Smooth muscle cell (in vitro differentiated cells): ENCODE measurements at regions not wholly inside any gene's neighbourhood (a gene's known extent, or its start where the extent isn't known, plus 50 kb on each side); places are given as distances from the start of the nearest gene placed in this dataset.

ENCODE experiments used
- DNase-seq: peaks from one replicate; lab custom pipeline; 2025; ENCODE audit not compliant: unreplicated experiment; lab: John Stamatoyannopoulos, UW
- H2AFZ ChIP-seq: fragments of 200-600 bp; sonication (generic); 2 replicates; pipeline ENCODE4 v1.6.0; 2016; ENCODE audit warnings: antibody characterized with exemption, low read depth, mild to moderate bottlenecking
- H3F3A ChIP-seq: fragments of 200-600 bp; sonication (generic); 2 replicates; pipeline ENCODE4 v1.6.0; 2017; ENCODE audit warnings: antibody characterized with exemption, low read depth
- H3K27ac ChIP-seq: fragments of 200-600 bp; sonication (generic); 2 replicates; pipeline ENCODE4 v1.5.1; 2016; ENCODE audit warnings: low read depth, mild to moderate bottlenecking
- H3K27me3 ChIP-seq: fragments of 200-600 bp; sonication (generic); 2 replicates; pipeline ENCODE4 v1.6.1; 2016; ENCODE audit warnings: low read depth, mild to moderate bottlenecking
- H3K36me3 ChIP-seq: fragments of 200-600 bp; sonication (generic); 2 replicates; pipeline ENCODE4 v1.5.1; 2016; ENCODE audit warnings: low read depth
- H3K4me1 ChIP-seq: fragments of 200-600 bp; sonication (generic); 2 replicates; pipeline ENCODE4 v1.5.1; 2016; ENCODE audit warnings: low read depth
- H3K4me2 ChIP-seq: fragments of 200-600 bp; sonication (generic); 2 replicates; pipeline ENCODE4 v1.6.0; 2016; ENCODE audit warnings: mild to moderate bottlenecking
- H3K4me3 ChIP-seq: fragments of 200-600 bp; sonication (generic); 2 replicates; pipeline ENCODE4 v1.5.1; 2016; ENCODE audit warnings: mild to moderate bottlenecking
- H3K79me2 ChIP-seq: fragments of 200-600 bp; sonication (generic); 2 replicates; pipeline ENCODE4 v1.6.0; 2016; ENCODE audit warnings: low read depth, mild to moderate bottlenecking
- H3K9ac ChIP-seq: fragments of 200-600 bp; sonication (generic); 2 replicates; pipeline ENCODE4 v1.6.0; 2016; ENCODE audit warnings: low read depth
- H3K9me3 ChIP-seq: fragments of 200-600 bp; sonication (generic); replicated peaks from 2 replicates; pipeline ENCODE4 v1.5.1; 2016; ENCODE audit warnings: low read depth
- H4K20me1 ChIP-seq: fragments of 200-600 bp; sonication (generic); 2 replicates; pipeline ENCODE4 v1.6.0; 2016; ENCODE audit warnings: low read depth
- WGBS: methylation state at CpG from one replicate; pipeline ENCODE4 v1.1.7; 2016; ENCODE audit warnings: low lambda C conversion rate; 5-methylcytosine and 5-hydroxymethylcytosine counted together
- TF ChIP-seq, protein P1 (sequence below): fragments of 200-600 bp; sonication (generic); IDR thresholded peaks from 2 replicates; pipeline ENCODE4 v1.5.1; 2017; ENCODE audit warnings: borderline replicate concordance, mild to moderate bottlenecking, antibody characterized with exemption; ENCODE audit not compliant: insufficient read depth, poor library complexity, severe bottlenecking

DNA sequence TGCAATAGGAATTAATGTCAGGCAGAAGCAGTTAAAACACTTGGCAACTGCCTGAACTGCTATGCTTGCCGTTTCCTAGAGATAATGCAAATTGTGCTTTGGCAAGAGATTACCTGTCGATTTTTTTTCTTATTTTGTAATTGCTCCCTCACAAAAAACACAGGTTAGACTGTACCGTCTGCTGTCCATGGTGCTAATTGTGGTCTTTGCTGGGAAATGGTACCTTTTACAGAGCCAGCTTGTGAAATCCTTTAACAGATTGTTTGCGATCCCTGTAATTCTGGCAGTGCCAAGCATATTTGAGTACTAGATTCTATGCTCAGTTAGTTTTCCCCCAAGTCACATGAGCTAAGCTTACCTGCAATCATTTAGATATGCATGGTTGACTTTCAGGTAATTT lies 2125.8 kb upstream of the WWC1 start:
- DNase-seq: no peak
- 67% methylated on average over 4 of the region's 4 CpGs for WGBS
- no peak overlapping the region for H3K9ac ChIP-seq
- no peak overlapping the region for H2AFZ ChIP-seq
- H3K27me3 ChIP-seq: no peaks in the 10 kb centered on the region
- H3K4me3 ChIP-seq: no peak overlapping the region
- no peaks in the 10 kb centered on the region for H3K79me2 ChIP-seq
- H3K36me3 ChIP-seq: no peaks in the 10 kb centered on the region
- H3K27ac ChIP-seq: no peak overlapping the region
- no peak overlapping the region for H3K4me2 ChIP-seq
- TF ChIP-seq, protein P1, sequence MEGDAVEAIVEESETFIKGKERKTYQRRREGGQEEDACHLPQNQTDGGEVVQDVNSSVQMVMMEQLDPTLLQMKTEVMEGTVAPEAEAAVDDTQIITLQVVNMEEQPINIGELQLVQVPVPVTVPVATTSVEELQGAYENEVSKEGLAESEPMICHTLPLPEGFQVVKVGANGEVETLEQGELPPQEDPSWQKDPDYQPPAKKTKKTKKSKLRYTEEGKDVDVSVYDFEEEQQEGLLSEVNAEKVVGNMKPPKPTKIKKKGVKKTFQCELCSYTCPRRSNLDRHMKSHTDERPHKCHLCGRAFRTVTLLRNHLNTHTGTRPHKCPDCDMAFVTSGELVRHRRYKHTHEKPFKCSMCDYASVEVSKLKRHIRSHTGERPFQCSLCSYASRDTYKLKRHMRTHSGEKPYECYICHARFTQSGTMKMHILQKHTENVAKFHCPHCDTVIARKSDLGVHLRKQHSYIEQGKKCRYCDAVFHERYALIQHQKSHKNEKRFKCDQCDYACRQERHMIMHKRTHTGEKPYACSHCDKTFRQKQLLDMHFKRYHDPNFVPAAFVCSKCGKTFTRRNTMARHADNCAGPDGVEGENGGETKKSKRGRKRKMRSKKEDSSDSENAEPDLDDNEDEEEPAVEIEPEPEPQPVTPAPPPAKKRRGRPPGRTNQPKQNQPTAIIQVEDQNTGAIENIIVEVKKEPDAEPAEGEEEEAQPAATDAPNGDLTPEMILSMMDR: no peak
- H3K4me1 ChIP-seq: no peaks in the 10 kb centered on the region
- H4K20me1 ChIP-seq: no peaks in the 10 kb centered on the region
- no peaks in the 10 kb centered on the region for H3K9me3 ChIP-seq
- no peaks in the 10 kb centered on the region for H3F3A ChIP-seq

DNA sequence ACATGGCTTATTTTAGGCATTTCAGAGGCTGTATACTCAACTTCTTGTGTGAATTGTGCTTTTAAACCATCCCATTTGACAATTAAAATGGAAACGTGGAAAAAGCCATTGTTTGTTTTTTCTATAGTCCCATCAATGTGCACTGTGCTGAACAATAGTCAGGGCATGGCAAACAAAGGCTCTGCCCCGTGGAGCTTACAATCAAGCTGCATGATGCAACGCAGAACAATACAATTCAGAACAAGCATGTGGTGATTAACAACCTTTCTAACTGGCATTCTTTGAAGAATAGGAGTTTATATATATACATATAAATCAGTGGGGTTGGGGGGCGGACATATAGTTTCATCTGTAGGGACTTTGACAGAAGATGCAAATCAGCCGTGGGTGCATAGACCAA lies 2125.4 kb upstream of the WWC1 start:
- TF ChIP-seq, protein P1: no peak
- H3K27ac ChIP-seq: no peak overlapping the region

DNA sequence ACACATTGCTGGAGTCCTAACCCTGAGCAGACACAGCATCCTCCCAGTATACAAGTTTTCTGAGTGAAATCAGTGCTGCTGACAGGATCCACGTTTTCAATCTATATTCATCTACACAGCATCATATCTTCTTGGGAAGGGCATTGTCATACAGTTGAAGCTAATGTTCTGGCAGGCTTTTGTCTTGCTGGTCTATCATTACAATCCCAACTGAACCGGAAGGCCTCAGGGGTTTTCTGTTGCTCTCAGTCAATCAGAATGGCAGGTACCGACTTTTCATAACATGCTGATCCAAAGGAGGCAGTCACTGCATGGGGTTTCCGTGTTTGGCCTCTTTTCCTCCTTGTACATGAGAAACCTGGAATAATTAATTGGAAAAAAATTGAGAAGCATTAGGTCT lies 2118.8 kb upstream of the WWC1 start:
- Histone ChIP-seq H3K9me3 (no peaks in the 10 kb centered on the region), H3K4me2 (no peak overlapping the region), H3K9ac (no peak overlapping the region), H3K27ac (no peak overlapping the region), H3F3A (no peaks in the 10 kb centered on the region), H3K36me3 (no peaks in the 10 kb centered on the region), H3K4me3 (no peak overlapping the region), H3K27me3 (no peaks in the 10 kb centered on the region), H4K20me1 (no peaks in the 10 kb centered on the region), H3K79me2 (no peaks in the 10 kb centered on the region), H2AFZ (no peak overlapping the region), H3K4me1 (no peaks in the 10 kb centered on the region)
- TF ChIP-seq, protein P1: no peak
- DNase-seq: no peak
- WGBS: 84% methylated on average over 4 of the region's 4 CpGs

More for the DNA sequence above, 2125.4 kb upstream of the WWC1 start:
- Histone ChIP-seq H3K36me3 (no peaks in the 10 kb centered on the region), H4K20me1 (no peaks in the 10 kb centered on the region), H3K9me3 (no peaks in the 10 kb centered on the region), H3K9ac (no peak overlapping the region), H3F3A (no peaks in the 10 kb centered on the region), H3K27me3 (no peaks in the 10 kb centered on the region), H3K4me2 (no peak overlapping the region), H3K79me2 (no peaks in the 10 kb centered on the region), H2AFZ (no peak overlapping the region), H3K4me3 (no peak overlapping the region), H3K4me1 (no peaks in the 10 kb centered on the region)
- 74% methylated on average over 5 of the region's 5 CpGs for WGBS
- no peak for DNase-seq

DNA sequence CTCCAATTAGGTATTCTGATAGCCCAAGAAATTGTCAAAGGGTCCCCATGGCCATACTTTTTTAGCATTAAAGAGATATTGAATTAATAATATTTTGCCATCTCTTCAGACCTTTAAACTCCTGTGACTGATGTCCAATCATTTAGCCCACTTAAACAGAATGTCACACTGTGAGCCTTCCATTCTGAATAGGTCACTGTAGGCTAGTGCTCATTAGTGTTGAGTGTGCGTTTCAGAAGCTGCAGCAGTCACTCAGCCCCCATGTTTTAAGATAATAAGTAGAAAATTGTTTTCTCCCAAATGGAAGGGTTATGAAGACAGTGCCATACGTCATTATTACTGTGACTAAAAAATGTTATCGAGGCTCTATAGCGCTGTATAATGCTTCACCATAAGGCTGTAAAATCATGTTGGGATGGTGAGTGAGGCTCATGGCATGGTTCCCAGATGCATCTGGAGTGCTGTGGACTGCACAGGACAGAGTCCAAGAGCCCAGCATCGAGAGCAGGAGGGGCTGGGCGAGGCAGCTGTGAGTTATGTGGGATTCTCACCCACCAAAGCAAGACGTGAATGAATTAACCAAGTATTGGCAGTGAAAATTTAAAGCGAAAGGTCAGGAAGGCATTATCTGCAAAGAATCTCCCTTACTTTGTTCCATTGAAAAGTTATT lies 2112.9 kb upstream of the WWC1 start:
- TF ChIP-seq, protein P1: no peak
- no peaks in the 10 kb centered on the region for H3K79me2 ChIP-seq
- H3K36me3 ChIP-seq: no peaks in the 10 kb centered on the region
- no peak overlapping the region for H3K4me2 ChIP-seq
- H4K20me1 ChIP-seq: no peaks in the 10 kb centered on the region
- WGBS: 82% methylated on average over 8 of the region's 8 CpGs
- H3K9me3 ChIP-seq: no peaks in the 10 kb centered on the region
- no peak for DNase-seq
- H3K4me3 ChIP-seq: no peak overlapping the region
- H3K4me1 ChIP-seq: no peaks in the 10 kb centered on the region
- no peaks in the 10 kb centered on the region for H3K27me3 ChIP-seq
- no peaks in the 10 kb centered on the region for H3F3A ChIP-seq
- H3K9ac ChIP-seq: no peak overlapping the region
- H3K27ac ChIP-seq: no peak overlapping the region
- no peak overlapping the region for H2AFZ ChIP-seq
